Right lobe of liver (tissue), 6 donors: ENCODE measurements at regions not wholly inside any gene's neighbourhood (a gene's known extent, or its start where the extent isn't known, plus 50 kb on each side); places are given as distances from the start of the nearest gene placed in this dataset.
"Not testable (repeated sequence)": the region's sequence is repeated elsewhere in the genome, so short reads cannot be mapped to it uniquely, and the experiment has no call there.

Experiments used
- ATAC-seq, 4 donors: fragments of 200-7000 bp; cut with Tn5 transposase; one replicate each; pipeline ENCODE4 v1.9.1; 2020; ENCODE audit warnings: mild to moderate bottlenecking in 4 of 4, moderate library complexity in 4 of 4
- DNase-seq, 3 donors: peaks; one replicate each; pipeline ENCODE4 v3.0.0-alpha.2; 2020
- H3K27ac ChIP-seq, 3 donors: fragments of 200-600 bp; one replicate each; pipeline ENCODE4 v1.8.0; 2022
- H3K27me3 ChIP-seq, 2 donors: fragments of 200-600 bp; one replicate each; pipeline ENCODE4 v1.8.0; 2022
- H3K36me3 ChIP-seq, 4 donors: fragments of 200-600 bp; sonication (generic) in 1 of 4; one replicate each; pipeline versions ENCODE4 v1.5.1 to v1.8.0; 2017 to 2022; ENCODE audit warnings: control low read depth in 1 of 4
- H3K4me1 ChIP-seq, 4 donors: fragments of 200-600 bp; sonication (generic) in 1 of 4; one replicate each; pipeline versions ENCODE4 v1.5.1 to v1.8.0; 2017 to 2022; ENCODE audit warnings: control low read depth in 1 of 4
- H3K4me3 ChIP-seq, 3 donors: fragments of 200-600 bp; one replicate each; pipeline ENCODE4 v1.8.0; 2022
- H3K9me3 ChIP-seq, 4 donors: fragments of 200-600 bp; sonication (generic) in 1 of 4; one replicate each; pipeline versions ENCODE4 v1.5.1 to v1.8.0; 2017 to 2022; ENCODE audit warnings: control low read depth in 1 of 4
- CTCF ChIP-seq, 4 donors: fragments of 200-600 bp in 3 of 4; fragments of 450-650 bp in 1 of 4; IDR thresholded peaks; one replicate each; pipeline versions ENCODE4 v1.5.1 to v1.8.0; 2016 to 2022; ENCODE audit warnings: antibody characterized with exemption in 4 of 4, mild to moderate bottlenecking in 2 of 4
- POLR2A ChIP-seq: fragments of 450-650 bp; IDR thresholded peaks from one replicate; pipeline ENCODE4 v1.6.1; 2017; ENCODE audit warnings: antibody characterized with exemption, mild to moderate bottlenecking
- WGBS: methylation state at CpG from one replicate; pipeline ENCODE4 v1.1.6; 2018; ENCODE audit warnings: low coverage, low lambda C conversion rate; ENCODE audit not compliant: insufficient coverage; ENCODE audit errors: missing lambda C conversion rate; 5-methylcytosine and 5-hydroxymethylcytosine counted together
- intact Hi-C, 2 donors: fragments of 100-400 bp; cut with DNase I; formaldehyde crosslinking; loops; one replicate each; pipeline versions ENCODE4 v1.11.2 to v1.14.1; 2022
- donor health status: DM: no; HTN: yes; CAD: no.
- donor health status: DM: no; HTN: no; CAD: no.
- donor health status: DM: no; HTN: no; CAD: no.
- donor health status: DM: no; HTN: yes; CAD: no.
- donor health status: DM: no; HTN: yes; CAD: no.

- ATAC-seq (no peak), DNase-seq (no peak)
- H3K27me3 ChIP-seq, result no peaks in the 10 kb centered on the region
- 100% methylated on average over 2 of the region's 7 CpGs for WGBS
- no peak for TF ChIP-seq CTCF (IDR thresholded peaks at IDR 0.05)
- TF ChIP-seq POLR2A, result no peak
- H3K9me3 ChIP-seq, result no peaks in the 10 kb centered on the region
- H3K27ac ChIP-seq, result no peak overlapping the region
- no peaks in the 10 kb centered on the region for H3K36me3 ChIP-seq
- no peaks in the 10 kb centered on the region for H3K4me1 ChIP-seq
- intact Hi-C loops, result no loop called here
- H3K4me3 ChIP-seq, result no peak overlapping the region
Measured at GRCh38 chr3:194957743-194958240, 272.1 kb downstream of the FAM43A start.

- DNase-seq (no peak), ATAC-seq (no peak)
- TF ChIP-seq CTCF (IDR thresholded peaks at IDR 0.05) (no peak), POLR2A (no peak)
- H3K27me3 ChIP-seq, result no peaks in the 10 kb centered on the region
- no peak overlapping the region for H3K27ac ChIP-seq
- 76% methylated on average over 7 of the region's 7 CpGs for WGBS
- H3K36me3 ChIP-seq, result no peaks in the 10 kb centered on the region
- no peak overlapping the region for H3K4me3 ChIP-seq
- intact Hi-C loops, result no loop called here
- H3K4me1 ChIP-seq, result no peaks in the 10 kb centered on the region
- no peaks in the 10 kb centered on the region for H3K9me3 ChIP-seq
Measured at GRCh38 chr3:194959217-194959616, 273.5 kb downstream of the FAM43A start.

GRCh38 chr3:194959666-194960065 lies 274.0 kb downstream of the FAM43A start:
- WGBS, result 92% methylated on average over 9 of the region's 10 CpGs
- H3K4me3 ChIP-seq, DNase-seq, H3K36me3 ChIP-seq, ATAC-seq, H3K27ac ChIP-seq, intact Hi-C loops, H3K9me3 ChIP-seq, H3K4me1 ChIP-seq, H3K27me3 ChIP-seq: not testable (repeated sequence)

- H3K4me3 ChIP-seq, result no peak overlapping the region
- no peaks in the 10 kb centered on the region for H3K27me3 ChIP-seq
- H3K4me1 ChIP-seq, result no peaks in the 10 kb centered on the region
- H3K27ac ChIP-seq, result no peak overlapping the region
- intact Hi-C loops, result no loop called here
- no peak for TF ChIP-seq CTCF (IDR thresholded peaks at IDR 0.05)
- no peak for TF ChIP-seq POLR2A
- no peaks in the 10 kb centered on the region for H3K36me3 ChIP-seq
- DNase-seq (no peak), ATAC-seq (no peak)
- H3K9me3 ChIP-seq, result no peaks in the 10 kb centered on the region
- WGBS, result 76% methylated on average over 9 of the region's 14 CpGs
Measured at GRCh38 chr3:194960446-194961032, 274.9 kb downstream of the FAM43A start.

GRCh38 chr3:194961149-194961548 lies 275.5 kb downstream of the FAM43A start:
- no peaks in the 10 kb centered on the region for H3K36me3 ChIP-seq
- no peak overlapping the region for H3K27ac ChIP-seq
- H3K4me3 ChIP-seq, result no peak overlapping the region
- H3K27me3 ChIP-seq, result no peaks in the 10 kb centered on the region
- TF ChIP-seq POLR2A (no peak), CTCF (IDR thresholded peaks at IDR 0.05) (no peak)
- no peaks in the 10 kb centered on the region for H3K9me3 ChIP-seq
- intact Hi-C loops, result no loop called here
- no peaks in the 10 kb centered on the region for H3K4me1 ChIP-seq
- 92% methylated on average over 2 of the region's 11 CpGs for WGBS
- ATAC-seq (no peak), DNase-seq (no peak)
